ENCODE measurements at regions not wholly inside any gene's neighbourhood (a gene's known extent, or its start where the extent isn't known, plus 50 kb on each side); places are given as distances from the start of the nearest gene placed in this dataset.

GRCh38 chr3:102031834-102032233, 182.5 kb downstream of the NFKBIZ start:
- Histone ChIP-seq H3K9me3 (no peaks in the 10 kb centered on the region), H3K4me1 (no peaks in the 10 kb centered on the region), H3K27ac (no peak overlapping the region), H3K36me3 (no peaks in the 10 kb centered on the region), H3K27me3 (no peaks in the 10 kb centered on the region), H3K4me3 (no peak overlapping the region)
- TF ChIP-seq POLR2AphosphoS5 (IDR thresholded peaks at IDR 0.05; ENCODE audit: insufficient read depth in 1 of 2, low read depth in 1 of 2), result no peak
- TF ChIP-seq, protein P1, sequence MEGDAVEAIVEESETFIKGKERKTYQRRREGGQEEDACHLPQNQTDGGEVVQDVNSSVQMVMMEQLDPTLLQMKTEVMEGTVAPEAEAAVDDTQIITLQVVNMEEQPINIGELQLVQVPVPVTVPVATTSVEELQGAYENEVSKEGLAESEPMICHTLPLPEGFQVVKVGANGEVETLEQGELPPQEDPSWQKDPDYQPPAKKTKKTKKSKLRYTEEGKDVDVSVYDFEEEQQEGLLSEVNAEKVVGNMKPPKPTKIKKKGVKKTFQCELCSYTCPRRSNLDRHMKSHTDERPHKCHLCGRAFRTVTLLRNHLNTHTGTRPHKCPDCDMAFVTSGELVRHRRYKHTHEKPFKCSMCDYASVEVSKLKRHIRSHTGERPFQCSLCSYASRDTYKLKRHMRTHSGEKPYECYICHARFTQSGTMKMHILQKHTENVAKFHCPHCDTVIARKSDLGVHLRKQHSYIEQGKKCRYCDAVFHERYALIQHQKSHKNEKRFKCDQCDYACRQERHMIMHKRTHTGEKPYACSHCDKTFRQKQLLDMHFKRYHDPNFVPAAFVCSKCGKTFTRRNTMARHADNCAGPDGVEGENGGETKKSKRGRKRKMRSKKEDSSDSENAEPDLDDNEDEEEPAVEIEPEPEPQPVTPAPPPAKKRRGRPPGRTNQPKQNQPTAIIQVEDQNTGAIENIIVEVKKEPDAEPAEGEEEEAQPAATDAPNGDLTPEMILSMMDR (IDR thresholded peaks at IDR 0.05), result no peak
- TF ChIP-seq POLR2A (IDR thresholded peaks at IDR 0.05), result no peak
- intact Hi-C loops (cut with DNase I), result no loop called here
- DNase-seq (ENCODE audit: extremely low spot score in 2 of 2), result no peak

GRCh38 chr3:102032491-102033383, 183.4 kb downstream of the NFKBIZ start:
- DNase-seq (ENCODE audit: extremely low spot score in 2 of 2), result no peak
- Histone ChIP-seq H3K27me3 (no peaks in the 10 kb centered on the region), H3K4me1 (no peaks in the 10 kb centered on the region), H3K36me3 (no peaks in the 10 kb centered on the region), H3K4me3 (no peak overlapping the region), H3K27ac (no peak overlapping the region), H3K9me3 (no peaks in the 10 kb centered on the region)
- intact Hi-C loops (cut with DNase I), result no loop called here
- TF ChIP-seq, protein P1 (IDR thresholded peaks at IDR 0.05), result no peak
- TF ChIP-seq POLR2AphosphoS5 (IDR thresholded peaks at IDR 0.05; ENCODE audit: insufficient read depth in 1 of 2, low read depth in 1 of 2) (no peak), POLR2A (IDR thresholded peaks at IDR 0.05) (no peak)

- no peak for DNase-seq (ENCODE audit: extremely low spot score in 2 of 2)
- Histone ChIP-seq H3K4me3 (no peak overlapping the region), H3K27me3 (no peaks in the 10 kb centered on the region), H3K27ac (no peak overlapping the region), H3K4me1 (no peaks in the 10 kb centered on the region), H3K9me3 (no peaks in the 10 kb centered on the region), H3K36me3 (no peaks in the 10 kb centered on the region)
- TF ChIP-seq, protein P1 (IDR thresholded peaks at IDR 0.05), result no peak
- no peak for TF ChIP-seq POLR2AphosphoS5 (IDR thresholded peaks at IDR 0.05; ENCODE audit: insufficient read depth in 1 of 2, low read depth in 1 of 2)
- TF ChIP-seq POLR2A (IDR thresholded peaks at IDR 0.05), result no peak
- intact Hi-C loops (cut with DNase I), result no loop called here
Observed at GRCh38 chr3:102034639-102035451, 185.5 kb downstream of the NFKBIZ start.

DNA sequence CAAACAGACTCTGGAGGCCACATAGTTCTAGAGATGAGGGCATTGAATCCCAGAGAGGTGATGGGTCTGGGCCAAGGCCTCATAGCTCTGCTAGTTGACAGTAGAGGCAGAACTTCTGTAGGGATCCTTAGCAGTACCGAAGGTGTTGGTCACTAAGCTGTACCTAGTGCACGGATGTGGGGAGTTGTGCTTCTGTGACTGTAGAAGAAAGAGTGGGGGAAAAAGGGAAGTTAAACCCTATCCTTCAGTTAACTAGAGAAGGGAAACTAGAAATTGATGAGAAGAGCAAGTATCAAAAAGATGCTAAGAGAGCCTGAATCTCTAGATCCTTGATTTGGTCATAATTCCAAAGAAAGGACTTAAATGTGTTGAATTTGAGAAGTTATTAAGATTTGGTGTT, 186.7 kb downstream of the NFKBIZ start:
- Histone ChIP-seq H3K36me3 (no peaks in the 10 kb centered on the region), H3K27me3 (no peaks in the 10 kb centered on the region), H3K27ac (no peak overlapping the region), H3K9me3 (no peaks in the 10 kb centered on the region), H3K4me1 (no peaks in the 10 kb centered on the region), H3K4me3 (no peak overlapping the region)
- DNase-seq (ENCODE audit: extremely low spot score in 2 of 2), result no peak
- intact Hi-C loops (cut with DNase I), result no loop called here
- TF ChIP-seq POLR2AphosphoS5 (IDR thresholded peaks at IDR 0.05; ENCODE audit: insufficient read depth in 1 of 2, low read depth in 1 of 2), result no peak
- no peak for TF ChIP-seq POLR2A (IDR thresholded peaks at IDR 0.05)
- TF ChIP-seq, protein P1 (IDR thresholded peaks at IDR 0.05), result no peak
